ENCODE measurements at regions not wholly inside any gene's neighbourhood (a gene's known extent, or its start where the extent isn't known, plus 50 kb on each side); places are given as distances from the start of the nearest gene placed in this dataset.

DNA sequence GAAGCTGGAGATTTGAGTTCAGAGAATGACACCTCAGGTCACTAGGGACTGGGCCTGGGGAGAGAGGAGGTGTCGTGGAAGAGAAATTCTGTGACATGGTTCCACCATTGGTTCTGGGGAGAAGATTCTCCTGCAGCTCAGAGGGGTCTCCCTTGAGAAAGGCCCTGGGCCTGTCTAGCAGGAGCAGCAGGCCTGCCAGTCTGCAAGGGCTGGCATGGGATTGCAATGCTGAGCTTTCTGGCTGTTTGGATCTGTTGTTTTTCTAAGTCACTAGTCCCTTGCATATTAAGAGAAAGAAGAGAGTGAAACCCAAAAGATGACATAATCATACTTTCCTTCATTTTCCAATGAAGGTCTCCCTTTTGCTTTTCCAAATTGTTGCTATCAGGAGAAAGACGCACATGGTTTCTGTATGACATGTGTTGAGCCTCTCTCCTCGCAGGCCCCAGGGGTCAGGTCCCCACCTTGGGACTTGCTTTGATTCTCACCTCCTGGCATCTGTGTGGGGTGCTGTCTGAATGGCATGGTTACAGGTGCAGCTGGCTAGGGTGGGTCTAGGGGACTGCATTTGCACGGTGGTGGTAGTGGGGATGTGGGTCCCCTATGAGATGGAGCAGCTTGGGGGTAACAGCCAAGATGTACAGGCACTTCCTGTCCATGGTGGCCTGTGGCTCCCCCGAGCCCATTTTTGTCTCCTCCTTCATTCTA lies 117.8 kb downstream of the GLI2 start:
- TF ChIP-seq RAD21 (conservative IDR thresholded peaks at IDR 0.05) (no peak), EP300 (conservative IDR thresholded peaks at IDR 0.05; ENCODE audit: poor library complexity, severe bottlenecking) (no peak), POLR2AphosphoS5 (IDR thresholded peaks at IDR 0.05) (no peak)
- TF ChIP-seq, protein P1, sequence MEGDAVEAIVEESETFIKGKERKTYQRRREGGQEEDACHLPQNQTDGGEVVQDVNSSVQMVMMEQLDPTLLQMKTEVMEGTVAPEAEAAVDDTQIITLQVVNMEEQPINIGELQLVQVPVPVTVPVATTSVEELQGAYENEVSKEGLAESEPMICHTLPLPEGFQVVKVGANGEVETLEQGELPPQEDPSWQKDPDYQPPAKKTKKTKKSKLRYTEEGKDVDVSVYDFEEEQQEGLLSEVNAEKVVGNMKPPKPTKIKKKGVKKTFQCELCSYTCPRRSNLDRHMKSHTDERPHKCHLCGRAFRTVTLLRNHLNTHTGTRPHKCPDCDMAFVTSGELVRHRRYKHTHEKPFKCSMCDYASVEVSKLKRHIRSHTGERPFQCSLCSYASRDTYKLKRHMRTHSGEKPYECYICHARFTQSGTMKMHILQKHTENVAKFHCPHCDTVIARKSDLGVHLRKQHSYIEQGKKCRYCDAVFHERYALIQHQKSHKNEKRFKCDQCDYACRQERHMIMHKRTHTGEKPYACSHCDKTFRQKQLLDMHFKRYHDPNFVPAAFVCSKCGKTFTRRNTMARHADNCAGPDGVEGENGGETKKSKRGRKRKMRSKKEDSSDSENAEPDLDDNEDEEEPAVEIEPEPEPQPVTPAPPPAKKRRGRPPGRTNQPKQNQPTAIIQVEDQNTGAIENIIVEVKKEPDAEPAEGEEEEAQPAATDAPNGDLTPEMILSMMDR (IDR thresholded peaks at IDR 0.05; ENCODE audit: poor library complexity, severe bottlenecking): no peak

All from neural cell (in vitro differentiated cells).